Hindlimb muscle (tissue), 1 donor: ENCODE measurements at regions not wholly inside any gene's neighbourhood (a gene's known extent, or its start where the extent isn't known, plus 50 kb on each side); places are given as distances from the start of the nearest gene placed in this dataset.

Experiments used
- DNase-seq: peaks from one replicate; pipeline ENCODE4 v3.0.0-alpha.2; 2013

- DNase-seq = no peak
Measured at GRCh38 chr4:23333556-23333945, 556.3 kb downstream of the PPARGC1A start.

DNA sequence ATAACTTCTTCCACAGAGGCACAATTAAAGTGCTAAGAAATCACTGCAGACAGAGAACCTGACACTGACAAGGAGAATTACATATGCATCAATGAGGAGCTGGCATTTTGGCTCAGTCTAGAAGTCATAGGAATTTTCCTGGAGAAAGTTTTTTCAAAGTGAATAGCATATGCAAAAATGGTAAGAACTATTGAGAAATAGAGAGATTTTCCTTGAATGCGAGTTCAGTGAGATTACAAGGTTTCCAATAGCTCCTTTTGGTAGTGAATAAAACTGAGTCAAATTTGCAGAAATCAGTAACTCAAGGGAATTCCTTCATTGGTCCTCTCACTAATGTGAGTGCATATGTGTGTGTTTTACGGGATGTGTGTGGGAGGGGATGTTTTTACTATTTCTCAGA lies 557.5 kb downstream of the PPARGC1A start:
- DNase-seq = no peak

GRCh38 chr4:23327120-23327519 lies 562.7 kb downstream of the PPARGC1A start:
- no peak for DNase-seq

DNA sequence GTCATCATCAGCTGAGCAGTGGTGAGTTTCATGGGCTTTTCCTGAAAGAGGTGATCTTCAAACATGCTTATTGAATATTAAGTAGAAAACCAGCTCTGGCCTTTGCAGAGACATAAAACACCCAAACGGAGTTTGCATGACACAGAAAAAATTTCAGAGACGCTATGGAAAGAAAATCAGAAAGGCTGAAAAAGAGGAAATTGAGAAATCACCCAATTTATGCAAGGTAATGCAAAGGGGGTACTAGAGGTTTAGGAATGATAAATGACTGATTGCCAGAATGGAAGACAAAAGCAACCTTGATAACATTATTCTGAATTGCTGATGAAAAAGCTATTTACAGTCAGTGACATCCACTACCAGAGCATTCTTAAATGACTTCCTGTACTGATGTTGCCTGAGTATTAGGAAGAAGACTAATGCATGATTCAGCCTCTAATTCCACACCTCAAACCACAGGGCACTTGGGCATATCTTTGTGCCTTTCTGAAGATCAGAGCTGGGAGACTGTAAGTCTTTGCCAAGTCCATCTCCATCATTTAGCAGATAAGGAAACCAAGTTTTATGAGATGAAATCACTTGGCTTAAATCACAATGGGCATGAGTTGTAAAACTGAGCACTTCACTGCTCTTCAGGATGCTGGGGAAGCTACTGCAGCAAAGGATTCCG lies 565.7 kb downstream of the PPARGC1A start:
- no peak for DNase-seq

DNA sequence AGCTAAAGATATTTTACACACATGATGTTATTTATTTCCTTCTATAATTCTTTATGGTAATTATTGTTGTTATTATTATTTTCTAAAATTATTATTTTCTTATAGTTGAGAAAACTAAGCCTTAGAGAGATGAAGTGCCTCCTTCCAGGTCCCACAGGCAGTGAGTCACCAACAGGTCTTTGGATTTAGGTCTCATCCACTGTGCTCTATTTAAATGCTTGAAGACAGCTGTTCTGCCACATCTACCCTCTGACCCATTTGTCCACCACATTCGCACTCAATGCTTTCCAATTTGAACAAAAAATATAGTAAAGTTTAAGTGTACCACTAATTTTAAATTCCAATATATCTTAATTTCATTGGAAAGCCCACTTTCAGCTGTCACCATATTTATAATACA lies 566.4 kb downstream of the PPARGC1A start:
- DNase-seq = no peak

- no peak for DNase-seq
Measured at GRCh38 chr4:23322732-23323131, 567.1 kb downstream of the PPARGC1A start.

DNA sequence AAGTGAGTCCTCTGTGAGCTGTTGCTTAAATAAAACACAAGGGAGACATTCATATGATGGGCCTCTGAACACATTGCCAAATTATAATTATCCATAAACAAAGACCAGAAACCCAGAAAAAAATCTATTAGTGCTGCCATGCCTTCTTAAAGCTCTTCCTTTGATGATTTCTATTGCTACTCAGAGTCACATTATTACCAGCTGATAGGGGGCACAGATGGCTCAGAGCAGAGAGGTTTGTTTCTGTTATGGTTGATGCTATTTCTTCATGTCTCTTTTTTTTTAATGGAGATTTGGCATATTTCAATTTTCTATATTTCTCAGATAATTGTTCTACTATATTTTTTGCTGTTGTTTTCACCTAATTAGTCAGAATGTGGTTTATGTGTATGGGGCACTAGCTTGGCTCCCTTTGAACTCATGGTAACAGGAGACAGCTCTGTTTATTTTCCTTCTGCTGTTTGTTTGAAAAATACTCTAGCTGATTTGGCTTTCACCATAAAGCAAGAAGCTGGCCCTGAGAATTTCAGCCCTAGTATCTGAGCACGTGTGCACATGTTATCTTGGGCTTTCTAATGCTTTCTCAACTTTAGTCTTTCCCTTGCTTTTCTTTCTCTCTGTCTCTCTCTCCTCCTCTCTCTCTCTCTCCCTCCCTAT lies 568.8 kb downstream of the PPARGC1A start:
- peak; percentile 5 for DNase-seq

DNA sequence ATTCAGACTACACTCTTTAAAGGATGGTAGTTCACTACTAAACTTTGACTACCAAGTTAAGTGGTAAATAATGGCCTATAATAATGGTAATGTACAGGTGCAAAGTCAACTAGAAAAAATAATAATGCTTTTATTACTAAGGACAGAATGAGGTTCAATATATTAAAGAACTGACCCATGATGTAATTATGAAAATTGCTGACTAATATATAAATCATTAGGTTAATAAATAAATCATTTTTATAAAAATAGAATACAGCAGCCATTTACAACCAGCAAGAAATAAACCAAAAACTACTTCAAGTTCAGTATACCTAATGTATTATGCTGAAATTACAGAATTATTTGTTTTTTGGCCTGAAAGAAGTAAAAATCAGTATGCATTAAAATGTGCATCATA lies 577.2 kb downstream of the PPARGC1A start:
- DNase-seq = no peak

- no peak for DNase-seq
Measured at GRCh38 chr4:23311983-23312382, 577.9 kb downstream of the PPARGC1A start.

- DNase-seq = no peak
Measured at GRCh38 chr4:23305026-23305425, 584.8 kb downstream of the PPARGC1A start.

DNA sequence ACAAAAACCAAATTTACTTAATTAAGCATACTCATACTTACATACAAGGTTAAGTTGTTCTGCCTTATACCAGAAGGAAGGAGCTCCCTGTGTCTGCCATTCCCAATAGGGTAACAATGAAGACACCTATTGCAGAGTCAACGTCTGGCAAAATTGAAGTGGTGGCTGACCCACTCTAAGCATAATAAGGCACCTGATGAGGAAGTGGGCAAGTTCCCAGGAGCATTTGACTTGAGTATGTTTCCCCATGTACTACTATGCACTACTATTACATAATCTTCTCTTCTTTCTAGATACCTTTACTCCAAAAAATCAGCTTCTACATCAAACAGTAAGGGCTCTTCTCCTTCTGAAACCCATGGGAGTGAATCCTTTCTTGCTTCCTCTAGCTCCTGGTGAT lies 591.5 kb downstream of the PPARGC1A start:
- no peak for DNase-seq

GRCh38 chr4:23297327-23297726 lies 592.5 kb downstream of the PPARGC1A start:
- DNase-seq = no peak

- DNase-seq = no peak
Measured at GRCh38 chr4:23291139-23291538, 598.4 kb downstream of the GBA3 start.

- no peak for DNase-seq
Measured at GRCh38 chr4:23290656-23291055, 597.9 kb downstream of the GBA3 start.

- DNase-seq = no peak
Measured at GRCh38 chr4:23279377-23279986, 586.7 kb downstream of the GBA3 start.

DNA sequence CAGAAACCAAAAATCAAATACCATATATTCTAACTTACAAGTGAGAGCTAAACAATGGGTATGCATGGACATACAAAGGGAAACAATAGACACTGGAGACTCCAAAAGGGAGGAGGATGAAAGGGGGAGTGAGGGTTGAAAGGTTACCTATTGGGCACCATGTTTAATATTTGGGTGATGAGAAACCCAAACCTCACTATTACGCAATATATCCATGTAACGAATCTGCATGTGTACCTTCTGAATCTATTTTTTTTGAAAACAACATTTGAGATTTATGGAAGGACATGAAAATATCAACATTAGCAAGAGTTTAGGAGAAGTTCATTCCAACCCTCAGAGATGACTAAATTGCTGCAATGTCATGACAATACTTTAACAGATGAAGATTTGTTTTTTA lies 586.1 kb downstream of the GBA3 start:
- DNase-seq = no peak

DNA sequence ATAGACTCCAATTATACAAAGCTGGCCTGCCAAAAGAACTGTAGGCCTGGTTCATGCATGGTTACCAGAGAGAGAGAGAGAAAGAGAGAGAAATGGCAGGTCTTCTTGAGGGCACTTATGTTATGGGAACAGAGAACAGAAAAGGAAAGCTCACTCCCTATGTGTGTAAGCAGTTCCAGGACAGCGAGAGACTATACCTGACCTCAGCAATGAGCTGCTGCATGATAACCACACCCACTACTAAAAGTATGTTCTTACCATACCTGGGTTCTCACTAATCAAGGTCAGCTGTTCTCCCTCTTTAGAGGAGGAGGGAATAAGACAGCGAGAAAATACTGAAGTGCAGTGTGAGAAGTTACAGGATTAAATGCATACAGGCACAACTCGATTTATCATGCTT lies 583.3 kb downstream of the GBA3 start:
- no peak for DNase-seq

DNA sequence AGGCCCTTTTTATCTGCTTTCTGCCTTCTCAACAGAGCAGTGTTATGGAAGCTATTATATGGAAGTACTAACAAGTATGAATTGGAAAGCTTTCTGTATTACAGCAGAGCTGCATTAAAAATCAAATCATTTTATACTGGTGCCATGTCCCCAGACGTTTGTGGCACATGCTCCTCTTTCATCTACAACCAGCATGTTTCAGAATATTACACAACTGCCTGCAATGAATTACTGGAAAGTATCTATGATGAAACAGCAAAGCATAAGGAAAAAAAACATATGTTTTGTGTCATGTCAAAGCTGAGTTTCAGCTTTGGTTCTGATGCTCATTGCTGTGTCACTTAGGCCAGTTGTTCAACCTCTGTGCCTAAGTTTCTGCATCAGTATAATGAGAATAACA lies 576.8 kb downstream of the GBA3 start:
- no peak for DNase-seq

DNA sequence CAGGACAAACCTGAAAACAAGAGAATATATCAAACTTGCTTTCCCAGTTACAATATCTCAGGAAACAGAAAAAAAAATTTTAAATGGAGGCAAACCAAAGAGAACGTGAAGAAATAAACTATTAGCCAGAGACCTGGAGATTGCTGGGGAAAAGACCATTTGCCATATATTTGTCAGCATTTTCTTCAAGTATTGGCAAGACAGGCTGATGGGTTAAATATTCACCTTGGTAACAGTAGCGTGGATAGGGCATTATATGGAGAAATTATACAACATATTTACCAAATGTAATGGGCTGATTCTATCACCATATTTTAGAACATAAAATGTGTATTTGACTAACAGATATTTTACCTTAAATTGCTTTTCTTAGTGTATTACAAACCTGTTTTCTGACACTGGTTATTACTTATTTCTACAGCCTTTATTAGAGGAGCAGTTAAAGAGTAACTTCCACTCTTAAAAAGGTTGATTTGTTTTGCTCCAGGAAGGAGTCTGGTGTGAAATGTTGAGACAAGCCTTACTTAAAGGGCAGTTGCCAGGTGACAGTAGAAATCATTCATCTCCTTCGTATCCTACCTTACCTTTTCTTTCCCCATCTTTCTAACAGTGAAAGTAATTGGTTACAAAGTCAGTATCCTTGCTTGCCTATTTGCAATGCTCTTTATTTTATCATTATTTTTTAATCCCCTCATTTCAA lies 575.5 kb downstream of the GBA3 start:
- no peak for DNase-seq

DNA sequence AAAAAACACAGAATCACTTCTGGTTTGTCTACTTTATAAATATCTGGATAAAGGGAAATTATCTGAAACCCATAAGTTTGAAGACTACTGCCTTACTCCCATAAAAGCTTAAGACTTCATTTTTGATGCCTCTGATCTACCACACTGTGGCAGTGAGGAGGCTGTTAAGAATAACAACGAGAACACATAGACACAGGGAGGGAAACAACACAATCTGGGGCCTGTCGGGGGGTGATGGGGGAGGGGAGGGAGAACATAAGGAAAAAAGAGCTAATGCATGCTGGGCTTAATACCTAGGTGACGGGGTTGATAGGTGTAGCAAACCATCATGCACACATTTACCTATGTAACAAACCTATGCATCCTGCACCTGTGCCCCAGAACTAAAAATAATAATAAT lies 573.7 kb downstream of the GBA3 start:
- DNase-seq = no peak

DNA sequence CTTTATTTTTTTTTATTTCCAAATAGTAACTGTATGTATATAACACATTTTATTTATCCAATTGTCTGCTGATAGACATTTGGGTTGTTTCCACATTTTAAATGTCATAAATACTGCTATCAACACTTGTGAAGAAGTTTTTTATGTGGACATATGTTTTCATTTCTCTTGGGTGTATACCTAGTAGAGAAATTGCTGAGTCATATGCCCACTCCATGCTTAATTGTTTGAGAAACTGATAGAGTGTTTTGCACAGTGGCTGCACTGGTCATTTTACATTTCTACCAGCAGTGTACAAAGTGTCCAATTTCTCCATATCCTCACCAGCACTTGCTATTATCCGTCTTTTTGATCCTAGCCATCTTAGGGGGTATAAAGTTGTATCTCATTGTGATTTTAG lies 567.8 kb downstream of the GBA3 start:
- DNase-seq = no peak

- no peak for DNase-seq
Measured at GRCh38 chr4:23245203-23245832, 552.6 kb downstream of the GBA3 start.

DNA sequence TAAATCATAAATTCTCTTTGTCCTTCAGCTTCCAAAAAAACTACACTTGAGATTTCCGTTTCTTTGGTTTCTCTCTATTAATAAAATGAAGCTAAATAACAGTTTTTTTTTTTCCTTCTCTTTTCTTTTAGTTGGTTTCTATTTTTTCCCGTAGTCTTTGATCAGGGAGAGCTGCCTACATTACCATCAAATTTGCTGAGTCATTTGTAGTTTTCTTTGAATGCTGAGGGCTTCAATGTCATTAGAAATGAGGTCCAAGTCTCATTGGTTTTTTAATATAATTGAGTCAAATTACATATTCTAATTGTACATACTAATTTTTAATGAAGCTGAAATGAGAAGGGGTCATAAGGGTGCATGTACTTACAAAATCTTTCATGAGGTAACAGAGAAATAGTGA lies 550.2 kb downstream of the GBA3 start:
- DNase-seq = no peak
